ENCODE measurements at regions not wholly inside any gene's neighbourhood (a gene's known extent, or its start where the extent isn't known, plus 50 kb on each side); places are given as distances from the start of the nearest gene placed in this dataset.

- intact Hi-C loops (cut with DNase I), result no loop called here
- no peak for DNase-seq (ENCODE audit: low spot score)
Observed at GRCh38 chr10:105413997-105414396, 772.9 kb downstream of the SORCS3 start.

- no peak for DNase-seq (ENCODE audit: low spot score)
- intact Hi-C loops (cut with DNase I), result no loop called here
Observed at GRCh38 chr10:105409370-105409769, 768.3 kb downstream of the SORCS3 start.

- intact Hi-C loops (cut with DNase I), result no loop called here
- DNase-seq (ENCODE audit: low spot score), result no peak
Observed at GRCh38 chr10:105406488-105406887, 765.4 kb downstream of the SORCS3 start.

GRCh38 chr10:105398202-105398601, 757.1 kb downstream of the SORCS3 start:
- DNase-seq (ENCODE audit: low spot score), result no peak
- intact Hi-C loops (cut with DNase I), result no loop called here

- DNase-seq (ENCODE audit: low spot score), result no peak
- intact Hi-C loops (cut with DNase I), result no loop called here
Observed at GRCh38 chr10:105391670-105392351, 750.7 kb downstream of the SORCS3 start.

GRCh38 chr10:105387971-105388370, 746.9 kb downstream of the SORCS3 start:
- DNase-seq (ENCODE audit: low spot score), result no peak
- intact Hi-C loops (cut with DNase I), result no loop called here

- intact Hi-C loops (cut with DNase I), result no loop called here
- no peak for DNase-seq (ENCODE audit: low spot score)
Observed at GRCh38 chr10:105383978-105384377, 742.9 kb downstream of the SORCS3 start.

- no peak for DNase-seq (ENCODE audit: low spot score)
- intact Hi-C loops (cut with DNase I), result no loop called here
Observed at GRCh38 chr10:105370692-105371091, 729.6 kb downstream of the SORCS3 start.

GRCh38 chr10:105359708-105360107, 718.6 kb downstream of the SORCS3 start:
- intact Hi-C loops (cut with DNase I), result no loop called here
- DNase-seq (ENCODE audit: low spot score), result no peak

GRCh38 chr10:105358911-105359310, 717.8 kb downstream of the SORCS3 start:
- intact Hi-C loops (cut with DNase I), result no loop called here
- no peak for DNase-seq (ENCODE audit: low spot score)

GRCh38 chr10:105356626-105357025, 715.5 kb downstream of the SORCS3 start:
- DNase-seq (ENCODE audit: low spot score), result no peak
- intact Hi-C loops (cut with DNase I), result no loop called here

GRCh38 chr10:105354010-105354409, 712.9 kb downstream of the SORCS3 start:
- no peak for DNase-seq (ENCODE audit: low spot score)
- intact Hi-C loops (cut with DNase I), result no loop called here

GRCh38 chr10:105352827-105353226, 711.7 kb downstream of the SORCS3 start:
- intact Hi-C loops (cut with DNase I), result no loop called here
- no peak for DNase-seq (ENCODE audit: low spot score)

GRCh38 chr10:105352281-105352680, 711.2 kb downstream of the SORCS3 start:
- intact Hi-C loops (cut with DNase I), result no loop called here
- DNase-seq (ENCODE audit: low spot score), result no peak

GRCh38 chr10:105351187-105351586, 710.1 kb downstream of the SORCS3 start:
- intact Hi-C loops (cut with DNase I), result no loop called here
- no peak for DNase-seq (ENCODE audit: low spot score)

GRCh38 chr10:105347487-105347886, 706.4 kb downstream of the SORCS3 start:
- no peak for DNase-seq (ENCODE audit: low spot score)
- intact Hi-C loops (cut with DNase I), result no loop called here

GRCh38 chr10:105342606-105343005, 701.5 kb downstream of the SORCS3 start:
- intact Hi-C loops (cut with DNase I), result no loop called here
- DNase-seq (ENCODE audit: low spot score), result no peak

GRCh38 chr10:105339669-105340068, 698.6 kb downstream of the SORCS3 start:
- intact Hi-C loops (cut with DNase I), result no loop called here
- no peak for DNase-seq (ENCODE audit: low spot score)

GRCh38 chr10:105328503-105329133, 687.5 kb downstream of the SORCS3 start:
- intact Hi-C loops (cut with DNase I), result no loop called here
- no peak for DNase-seq (ENCODE audit: low spot score)
